Left kidney (tissue), 1 donor: ENCODE measurements at regions not wholly inside any gene's neighbourhood (a gene's known extent, or its start where the extent isn't known, plus 50 kb on each side); places are given as distances from the start of the nearest gene placed in this dataset.

Source experiments
- DNase-seq: peaks from one replicate; pipeline ENCODE4 v3.0.0-alpha.2; 2013

GRCh38 chr13:64061649-64062048 is 2646.0 kb upstream of the PCDH20 start:
- no peak for DNase-seq

GRCh38 chr13:64057372-64058020 is 2641.8 kb upstream of the PCDH20 start:
- no peak for DNase-seq

- no peak for DNase-seq
These were observed 2638.7 kb upstream of the PCDH20 start for GRCh38 chr13:64054321-64054720.

- no peak for DNase-seq
These were observed 2636.9 kb upstream of the PCDH20 start for GRCh38 chr13:64052521-64052920.

GRCh38 chr13:64051278-64051677 is 2635.6 kb upstream of the PCDH20 start:
- DNase-seq: no peak

- no peak for DNase-seq
These were observed 2625.6 kb upstream of the PCDH20 start for GRCh38 chr13:64041296-64041695.

GRCh38 chr13:64033921-64034320 is 2618.3 kb upstream of the PCDH20 start:
- DNase-seq: no peak

GRCh38 chr13:64029343-64030093 is 2613.9 kb upstream of the PCDH20 start:
- DNase-seq: no peak

- no peak for DNase-seq
These were observed 2612.9 kb upstream of the PCDH20 start for GRCh38 chr13:64028551-64028950.

- DNase-seq: no peak
These were observed 2604.5 kb upstream of the PCDH20 start for GRCh38 chr13:64020126-64020525.

GRCh38 chr13:64007339-64007738 is 2591.7 kb upstream of the PCDH20 start:
- DNase-seq: no peak

- no peak for DNase-seq
These were observed 2584.7 kb upstream of the PCDH20 start for GRCh38 chr13:64000321-64000720.

GRCh38 chr13:63999614-64000305 is 2584.1 kb upstream of the PCDH20 start:
- no peak for DNase-seq

- no peak for DNase-seq
These were observed 2567.7 kb upstream of the PCDH20 start for GRCh38 chr13:63983366-63983765.

- DNase-seq: no peak
These were observed 2564.3 kb upstream of the PCDH20 start for GRCh38 chr13:63979951-63980350.

- DNase-seq: no peak
These were observed 2556.7 kb upstream of the PCDH20 start for GRCh38 chr13:63972328-63972727.

- no peak for DNase-seq
These were observed 2539.0 kb upstream of the PCDH20 start for GRCh38 chr13:63954683-63955082.

GRCh38 chr13:63948045-63948444 is 2532.4 kb upstream of the PCDH20 start:
- DNase-seq: no peak

GRCh38 chr13:63944911-63945310 is 2529.3 kb upstream of the PCDH20 start:
- DNase-seq: no peak

GRCh38 chr13:63942372-63942771 is 2526.7 kb upstream of the PCDH20 start:
- no peak for DNase-seq

GRCh38 chr13:63938851-63939250 is 2523.2 kb upstream of the PCDH20 start:
- no peak for DNase-seq

- DNase-seq: peak; percentile 3
These were observed 2494.9 kb upstream of the PCDH20 start for GRCh38 chr13:63910511-63910910.

- DNase-seq: no peak
These were observed 2494.2 kb upstream of the PCDH20 start for GRCh38 chr13:63909726-63910375.
